HL-60/S4 (cell line): ENCODE measurements at regions not wholly inside any gene's neighbourhood (a gene's known extent, or its start where the extent isn't known, plus 50 kb on each side); places are given as distances from the start of the nearest gene placed in this dataset.
"Not testable (repeated sequence)": the region's sequence is repeated elsewhere in the genome, so short reads cannot be mapped to it uniquely, and the experiment has no call there.

Experiments used
- in situ Hi-C: fragments of 300-500 bp; cut with MboI; formaldehyde crosslinking; loops from 2 replicates; pipeline ENCODE4 v1.14.3; 2022; ENCODE audit warnings: low sequenced_read_pairs

DNA sequence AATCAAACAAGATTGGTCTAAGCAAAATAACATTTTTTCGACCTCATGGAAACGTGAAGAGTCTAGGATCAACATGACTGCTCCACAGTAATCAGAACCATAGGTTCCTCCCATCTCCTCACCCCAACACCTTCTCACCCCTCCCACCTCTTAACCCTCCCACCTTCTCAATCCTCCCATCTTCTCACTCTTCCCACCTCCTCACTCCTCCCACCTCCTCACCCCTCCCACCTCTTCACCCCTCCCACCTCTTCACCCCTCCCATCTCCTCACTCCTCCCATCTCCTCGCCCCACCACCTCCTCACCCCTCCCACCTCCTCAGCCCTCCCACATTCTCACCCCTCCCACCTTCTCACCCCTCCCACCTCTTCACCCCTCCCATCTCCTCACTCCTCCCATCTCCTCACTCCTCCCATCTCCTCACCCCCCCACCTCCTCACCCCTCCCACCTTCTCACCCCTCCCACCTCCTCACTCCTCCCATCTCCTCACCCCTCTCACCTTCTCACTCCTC lies 567.4 kb downstream of the C6orf118 start:
- in situ Hi-C loops, result no loop called here

DNA sequence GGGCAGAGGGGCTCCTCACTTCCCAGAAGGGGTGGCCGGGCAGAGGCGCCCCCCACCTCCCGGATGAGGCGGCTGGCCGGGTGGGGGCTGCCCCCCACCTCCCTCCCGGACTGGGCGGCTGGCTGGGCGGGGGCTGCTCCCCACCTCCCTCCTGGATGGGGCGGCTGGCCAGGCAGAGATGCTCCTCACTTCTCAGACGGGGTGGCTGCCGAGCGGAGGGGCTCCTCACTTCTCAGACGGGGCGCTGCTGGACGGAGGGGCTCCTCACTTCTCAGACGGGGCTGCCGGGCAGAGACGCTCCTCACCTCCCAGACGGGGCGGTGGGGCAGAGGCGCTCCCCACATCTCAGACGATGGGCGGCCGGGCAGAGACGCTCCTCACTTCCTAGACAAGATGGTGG lies 573.3 kb downstream of the C6orf118 start:
- in situ Hi-C loops, result not testable (repeated sequence)

DNA sequence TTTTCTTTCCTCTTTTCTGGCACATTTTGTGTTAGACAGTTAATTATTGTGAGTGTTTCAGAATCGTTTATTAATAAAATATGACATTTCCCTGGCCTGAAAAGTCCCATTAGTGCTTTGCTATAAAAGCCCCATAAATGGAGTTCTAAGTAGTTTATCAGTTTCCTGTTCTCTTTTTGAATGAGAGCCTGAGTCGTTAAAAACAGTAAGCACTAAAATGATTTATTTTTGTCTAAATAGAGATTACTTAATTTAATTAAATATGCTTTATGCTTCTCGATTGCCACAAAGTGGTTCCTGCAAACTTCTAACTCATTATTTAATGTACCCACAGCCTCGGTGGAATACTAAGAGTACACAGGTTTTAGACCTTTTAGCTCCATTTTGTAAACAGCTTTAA lies 577.9 kb downstream of the C6orf118 start:
- in situ Hi-C loops, result no loop called here

DNA sequence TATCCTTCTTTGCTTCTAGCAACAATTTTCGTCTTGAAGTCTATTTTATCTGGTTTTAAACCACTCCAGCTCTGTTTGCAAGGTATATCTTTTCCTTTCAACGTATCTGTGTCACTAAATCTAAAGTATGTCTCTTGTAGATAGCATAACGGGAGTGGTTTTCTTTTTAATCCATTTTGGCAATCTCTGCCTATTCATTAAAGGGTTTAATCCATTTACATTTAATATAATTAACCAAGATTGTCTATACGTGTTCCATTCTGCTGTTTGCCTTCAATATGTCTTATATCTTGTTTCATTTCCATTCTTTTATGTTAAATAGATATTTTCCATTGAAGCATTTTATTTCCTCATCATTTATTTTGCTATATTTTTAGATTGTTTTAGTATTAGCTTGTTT lies 587.9 kb downstream of the C6orf118 start:
- in situ Hi-C loops, result no loop called here

DNA sequence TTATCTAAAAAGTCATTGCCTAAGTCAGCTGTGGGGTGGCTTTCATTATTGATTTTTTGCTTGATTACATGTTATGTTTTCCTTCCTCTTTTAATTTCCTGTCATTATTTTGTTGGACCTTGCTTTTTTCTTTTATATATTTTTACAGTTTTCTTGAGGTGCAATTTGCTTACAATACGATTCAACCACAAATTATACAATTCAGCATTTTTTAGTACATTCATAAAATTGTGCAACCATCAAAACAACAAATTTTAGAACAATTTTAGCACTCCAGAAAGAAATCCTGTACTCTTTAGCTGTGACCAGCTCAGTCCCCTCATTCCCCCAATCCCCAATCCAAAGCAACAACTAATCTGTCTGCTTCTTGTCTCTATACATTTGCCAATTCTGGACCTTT lies 608.9 kb downstream of the C6orf118 start:
- in situ Hi-C loops, result no loop called here

DNA sequence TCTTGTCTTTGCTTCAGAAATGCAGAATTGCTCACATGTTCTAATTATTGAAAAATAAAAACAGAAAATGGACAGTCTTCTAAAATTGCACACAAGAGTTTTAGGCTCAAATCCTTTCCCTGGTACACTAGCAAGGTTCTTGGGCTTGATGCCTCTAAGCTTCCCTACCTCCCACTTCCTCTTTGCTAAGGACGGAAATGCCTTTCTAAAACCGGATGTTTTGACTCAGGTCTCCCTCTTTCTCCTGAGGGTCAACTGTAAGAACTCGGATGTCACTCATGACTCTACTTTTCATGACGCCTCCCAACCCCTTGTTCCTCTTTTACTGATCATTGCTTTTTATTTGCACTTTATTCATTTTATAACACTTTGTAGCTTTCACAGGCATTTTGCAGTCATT lies 613.5 kb downstream of the C6orf118 start:
- in situ Hi-C loops, result no loop called here

DNA sequence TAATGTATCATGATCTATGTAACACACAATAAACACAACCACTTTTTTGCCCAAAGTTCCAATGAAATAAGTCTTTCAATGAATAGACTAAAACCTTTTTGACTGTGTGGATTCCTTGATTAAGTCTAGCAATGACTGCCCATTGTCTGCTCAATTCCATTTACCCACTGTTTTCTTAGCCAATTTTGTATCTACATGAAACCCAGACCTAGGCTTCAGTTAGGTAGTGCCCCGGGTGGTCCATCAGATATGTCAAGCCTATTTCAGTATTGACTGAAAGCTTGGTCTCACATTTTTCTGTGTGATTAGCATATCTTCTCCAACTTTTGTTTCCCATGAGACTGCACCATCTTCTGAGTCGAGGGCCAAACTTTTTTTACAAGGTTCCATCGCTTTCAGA lies 615.0 kb downstream of the C6orf118 start:
- in situ Hi-C loops, result no loop called here

DNA sequence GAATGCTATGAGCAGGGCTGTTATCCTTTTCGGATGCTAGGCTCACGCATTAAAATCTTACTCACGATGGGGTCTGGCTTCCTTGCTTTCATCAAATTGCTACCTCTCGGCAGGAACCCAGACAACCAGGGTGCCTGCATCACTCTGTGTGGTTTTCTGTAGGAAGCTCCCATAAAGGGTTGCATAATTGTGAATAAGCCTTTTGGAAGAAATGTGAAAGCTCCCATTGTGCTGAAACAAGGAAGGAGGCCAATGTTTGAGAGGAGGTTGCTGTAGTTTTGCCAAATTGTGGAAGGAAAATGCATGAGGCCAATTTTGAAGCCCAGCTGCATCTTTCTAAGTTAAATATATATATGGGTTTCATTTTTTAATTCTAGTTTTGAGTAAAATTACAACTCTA lies 615.5 kb downstream of the C6orf118 start:
- in situ Hi-C loops, result no loop called here

DNA sequence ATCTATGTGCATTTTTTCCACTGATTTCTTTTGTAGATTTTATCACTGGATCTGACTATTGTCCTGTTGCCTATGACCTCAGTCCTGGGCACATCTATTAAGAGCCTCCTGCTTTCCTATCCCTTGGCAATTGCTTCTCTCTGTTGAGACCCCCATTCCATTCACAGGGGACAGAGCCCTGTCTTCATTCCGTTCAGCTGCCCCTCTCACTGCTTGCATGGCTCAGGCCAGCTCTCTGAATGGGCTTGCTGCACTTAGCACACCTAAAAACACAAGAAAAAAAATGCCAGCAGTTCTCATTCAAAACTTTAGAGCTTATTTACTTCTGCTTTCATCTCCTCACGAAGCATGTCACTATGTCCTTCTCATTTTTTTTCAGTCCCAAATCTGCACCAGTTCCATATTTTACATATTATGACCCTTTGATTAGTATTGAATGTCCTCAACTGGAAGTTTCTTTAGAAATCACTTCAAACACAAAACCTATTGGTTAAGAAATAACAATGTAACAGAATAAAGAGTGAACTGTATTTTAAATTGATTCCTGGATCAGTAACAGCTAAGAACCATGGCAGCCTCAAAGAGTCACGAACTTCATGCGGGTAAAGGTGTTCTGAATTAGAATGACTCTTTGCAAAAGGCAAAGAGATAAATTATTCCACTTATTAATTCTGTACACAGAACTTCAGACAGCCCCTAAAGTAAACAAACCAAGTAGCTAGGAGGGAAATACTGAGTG lies 616.5 kb downstream of the C6orf118 start:
- in situ Hi-C loops, result no loop called here

DNA sequence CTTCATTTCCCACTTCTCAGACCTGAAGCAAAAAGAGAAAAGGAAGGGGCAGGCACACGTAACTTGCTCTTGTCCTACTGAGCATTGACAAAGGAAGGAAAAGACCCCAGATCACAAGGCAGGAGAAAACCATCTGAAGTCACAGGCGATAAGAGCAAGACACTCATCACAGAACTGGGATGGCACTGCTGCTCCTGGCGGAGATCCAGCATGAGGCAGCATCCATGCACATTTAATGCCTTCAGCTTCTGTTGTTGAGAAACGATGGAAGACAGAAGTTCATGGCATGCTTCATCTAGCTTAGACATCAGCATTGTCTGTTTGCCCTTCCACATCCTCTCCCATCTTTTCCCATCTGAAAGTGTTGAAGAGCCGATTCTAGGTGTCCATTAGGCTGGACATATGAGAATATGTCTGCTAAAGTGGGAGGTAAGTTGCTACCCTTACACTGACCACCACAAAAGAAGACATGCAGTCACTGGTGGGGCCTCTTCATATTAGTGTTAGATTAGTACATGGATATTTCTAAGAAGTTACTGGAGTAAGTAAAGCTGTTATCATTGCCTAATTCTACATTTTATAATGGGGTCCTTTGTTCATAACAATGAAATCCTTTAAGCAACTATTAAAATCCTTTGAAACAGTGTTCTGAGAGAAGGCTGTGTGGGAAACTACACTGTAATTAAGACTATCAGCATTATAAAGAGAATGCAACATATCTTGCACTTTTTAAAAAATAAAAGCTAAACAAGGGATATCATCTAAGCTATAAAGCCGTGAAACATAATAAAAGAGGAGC lies 618.5 kb downstream of the C6orf118 start:
- in situ Hi-C loops, result no loop called here

DNA sequence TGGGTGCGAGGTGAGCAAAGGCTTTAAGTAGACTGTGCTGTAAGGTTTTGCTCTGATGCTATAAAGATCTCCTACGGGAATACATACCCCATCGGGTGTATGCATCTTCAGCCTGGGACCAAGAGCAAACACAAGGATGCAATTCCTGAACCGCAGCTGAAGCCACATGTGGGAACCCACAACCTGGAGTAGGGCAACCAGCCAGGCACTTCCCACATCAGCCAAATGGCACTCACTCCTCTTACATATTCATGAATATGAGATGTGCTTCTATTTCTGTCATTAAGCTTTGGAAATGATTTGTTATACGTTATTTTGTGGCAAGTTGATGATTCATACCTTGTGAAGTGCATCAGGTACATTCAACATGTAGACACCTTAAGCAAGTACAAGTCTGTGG lies 619.2 kb downstream of the C6orf118 start:
- in situ Hi-C loops, result no loop called here

DNA sequence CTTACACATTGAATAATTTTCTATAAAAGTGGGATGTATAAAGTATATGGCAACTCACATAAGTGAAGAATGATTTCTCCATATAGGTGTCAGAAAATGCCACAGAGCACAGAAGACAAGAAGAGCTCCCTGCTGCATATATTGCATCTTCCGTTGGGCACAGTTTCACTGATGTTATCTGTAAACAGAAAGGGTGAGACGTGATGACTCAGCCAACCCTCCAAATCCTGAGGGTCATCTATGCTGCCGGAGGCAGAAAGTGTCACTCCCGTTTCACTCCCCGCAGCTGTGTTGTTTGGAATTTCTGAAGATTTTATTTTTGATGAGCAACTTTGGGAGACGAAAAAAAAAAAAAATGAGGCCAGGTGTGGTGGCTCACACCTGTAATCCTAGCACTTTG lies 644.1 kb downstream of the C6orf118 start:
- in situ Hi-C loops, result no loop called here

DNA sequence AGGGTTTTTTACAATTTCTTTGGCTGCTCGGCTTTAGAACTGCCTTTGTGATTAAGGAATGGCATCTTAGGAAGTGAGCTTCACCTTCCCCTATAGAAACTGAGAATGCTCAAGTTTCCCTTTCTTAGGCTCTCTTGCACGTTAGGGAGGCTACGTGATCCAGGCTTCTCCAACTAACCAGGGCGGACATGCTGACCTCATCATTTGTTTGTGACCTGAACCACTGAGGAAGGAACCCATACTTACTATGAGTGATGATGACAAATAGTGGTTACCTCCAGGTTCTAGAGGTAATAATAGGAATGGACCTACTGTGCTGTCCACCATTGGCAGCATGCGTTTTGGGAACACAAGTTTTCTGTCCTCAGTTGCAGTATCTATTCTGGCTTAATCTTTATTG lies 645.8 kb downstream of the C6orf118 start:
- in situ Hi-C loops, result no loop called here

DNA sequence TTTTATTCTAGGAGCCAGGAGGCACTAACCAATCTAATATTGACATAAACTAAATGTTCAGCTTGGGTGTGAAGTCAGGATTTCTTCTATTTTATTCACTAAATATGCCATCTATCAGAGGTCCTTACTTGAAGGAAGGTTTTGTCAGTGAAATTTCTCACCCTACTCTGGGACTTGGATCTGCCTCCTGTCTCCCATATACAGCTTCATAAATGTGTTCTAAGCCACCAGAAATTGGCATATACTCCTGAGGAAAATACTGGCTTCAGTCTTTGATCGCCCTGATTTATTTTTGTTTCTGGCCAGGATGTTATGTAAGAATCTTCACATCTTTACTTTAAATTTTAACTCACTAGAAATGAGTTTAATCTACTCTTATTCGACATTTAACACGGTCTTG lies 647.7 kb downstream of the C6orf118 start:
- in situ Hi-C loops, result no loop called here

DNA sequence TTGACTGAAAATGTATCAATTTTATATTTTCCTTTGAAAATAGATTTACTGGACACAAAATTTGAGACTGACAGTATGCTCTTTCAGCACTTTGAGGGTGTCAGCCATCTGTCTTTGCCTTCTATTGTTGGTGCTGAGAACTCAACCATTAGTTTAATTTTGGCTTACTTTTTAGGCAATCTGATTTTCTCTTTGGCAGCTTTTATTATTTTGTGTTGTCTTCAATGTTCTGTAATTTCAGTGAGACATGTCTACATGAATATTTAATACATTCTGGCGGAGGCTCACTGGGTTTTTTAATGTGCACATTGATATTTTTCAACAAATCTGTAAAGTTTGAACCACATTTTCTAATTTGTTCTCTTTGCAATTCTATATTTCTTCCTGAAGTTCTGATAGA lies 648.6 kb downstream of the C6orf118 start:
- in situ Hi-C loops, result no loop called here

DNA sequence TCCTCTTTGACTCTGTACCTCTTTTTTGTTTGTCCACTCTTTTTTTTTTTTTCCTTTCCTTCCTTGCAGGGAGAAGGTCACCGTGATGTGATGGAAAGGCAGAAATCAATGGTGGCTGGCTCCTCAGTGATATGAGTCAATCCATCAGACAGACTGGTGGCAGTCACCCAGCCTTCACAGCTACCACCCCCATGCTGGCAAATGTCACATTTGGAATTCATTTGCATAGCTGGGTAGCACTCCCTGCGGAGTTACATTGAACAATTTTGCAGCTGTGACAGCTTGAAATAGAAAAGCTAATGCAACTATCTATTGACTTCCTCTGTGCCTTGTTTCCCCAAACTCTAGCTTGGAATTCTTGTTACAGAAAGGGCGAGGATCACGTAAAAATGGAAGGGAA lies 668.4 kb downstream of the C6orf118 start:
- in situ Hi-C loops, result no loop called here

DNA sequence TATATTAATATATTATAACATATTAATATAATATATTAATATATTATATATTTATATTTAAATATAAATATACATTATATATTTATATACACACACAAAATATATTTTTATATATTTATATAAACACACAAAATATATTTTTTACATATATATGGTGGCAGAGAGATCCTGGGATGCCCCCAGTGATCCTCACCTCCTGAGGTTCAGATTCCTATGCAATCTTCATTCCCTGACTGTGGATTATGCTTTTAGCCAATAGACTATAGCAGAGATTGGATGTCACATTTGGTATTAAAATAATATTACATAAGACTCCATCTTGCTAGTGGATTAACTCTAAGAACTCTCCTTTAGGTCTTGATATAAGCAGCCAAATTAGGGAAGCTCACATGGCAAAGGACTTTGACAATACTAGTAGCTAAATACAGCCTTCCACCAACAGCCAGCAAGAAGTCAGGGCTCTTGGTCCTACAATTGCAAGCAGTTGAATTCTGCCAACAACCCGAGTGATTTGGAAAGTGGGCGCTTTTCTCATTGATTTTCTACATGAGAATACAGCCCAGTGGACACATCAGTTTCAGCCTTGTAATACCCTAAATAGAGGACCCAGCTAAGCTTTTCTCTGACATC lies 681.0 kb downstream of the C6orf118 start:
- in situ Hi-C loops, result no loop called here

DNA sequence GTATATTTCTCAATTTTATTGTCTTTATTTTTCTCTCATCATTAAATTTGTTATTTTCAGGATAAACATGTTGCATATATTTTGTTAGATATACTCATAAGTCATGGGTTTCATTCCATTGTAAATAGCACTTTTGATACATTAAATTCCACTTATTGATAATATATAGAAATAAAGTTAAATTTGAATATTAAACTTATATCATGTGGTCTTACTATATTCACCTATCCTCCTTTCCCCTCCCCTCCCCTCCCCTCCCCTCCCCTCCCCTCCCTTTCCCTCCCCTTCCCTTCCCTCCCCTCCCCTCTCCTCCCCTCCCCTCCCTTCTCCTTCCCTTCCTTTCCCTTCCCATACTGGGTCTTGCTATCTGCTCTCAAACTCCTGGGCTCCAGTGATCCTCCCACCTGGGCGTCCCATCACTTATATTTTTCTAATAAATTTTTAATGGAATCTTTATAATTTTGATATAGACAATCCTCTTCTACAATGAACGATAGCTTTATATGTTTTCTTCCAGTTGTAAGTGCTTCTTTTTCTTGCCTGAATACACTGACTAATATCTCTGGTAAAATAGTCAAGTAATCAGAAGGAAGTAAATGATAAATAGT lies 692.4 kb downstream of the C6orf118 start:
- in situ Hi-C loops, result no loop called here

DNA sequence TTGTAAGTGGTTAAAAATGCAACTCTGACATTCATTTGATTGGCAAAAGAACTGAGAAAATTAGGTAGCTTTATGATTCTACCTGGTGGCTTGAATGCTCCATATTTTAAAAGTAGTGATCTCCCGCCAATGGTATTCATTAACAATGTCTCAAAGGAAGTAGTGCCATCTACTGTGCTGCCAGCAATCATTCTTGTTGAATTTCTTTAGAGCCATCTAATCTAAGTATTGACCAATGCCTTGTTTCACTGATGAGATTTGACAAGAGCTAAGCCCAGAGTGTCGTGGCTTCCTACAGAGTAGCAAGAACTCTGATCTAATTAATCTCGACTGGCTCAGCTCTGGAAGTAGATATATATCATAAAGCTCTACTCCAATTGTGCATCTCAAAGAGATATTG lies 696.7 kb downstream of the C6orf118 start:
- in situ Hi-C loops, result no loop called here

DNA sequence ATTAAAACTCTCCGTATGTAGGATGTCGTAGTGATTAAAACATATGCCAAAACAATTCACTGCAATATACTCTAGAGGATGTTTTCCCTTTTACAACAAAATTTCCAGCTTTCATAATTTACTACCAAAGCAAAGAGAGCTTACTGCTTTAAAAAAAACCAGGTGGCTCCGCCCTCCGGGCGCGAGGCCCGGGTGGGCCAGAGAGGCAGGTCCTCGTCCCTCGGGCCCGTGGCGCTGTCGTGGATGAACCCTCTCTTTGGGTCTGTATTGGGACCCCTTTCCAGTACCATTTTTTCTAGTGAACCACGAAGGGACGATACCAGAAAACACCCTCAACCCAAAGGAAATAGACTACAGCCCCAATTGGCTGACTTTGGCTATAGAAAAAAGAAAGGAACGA lies 698.5 kb downstream of the C6orf118 start:
- in situ Hi-C loops, result not testable (repeated sequence)

DNA sequence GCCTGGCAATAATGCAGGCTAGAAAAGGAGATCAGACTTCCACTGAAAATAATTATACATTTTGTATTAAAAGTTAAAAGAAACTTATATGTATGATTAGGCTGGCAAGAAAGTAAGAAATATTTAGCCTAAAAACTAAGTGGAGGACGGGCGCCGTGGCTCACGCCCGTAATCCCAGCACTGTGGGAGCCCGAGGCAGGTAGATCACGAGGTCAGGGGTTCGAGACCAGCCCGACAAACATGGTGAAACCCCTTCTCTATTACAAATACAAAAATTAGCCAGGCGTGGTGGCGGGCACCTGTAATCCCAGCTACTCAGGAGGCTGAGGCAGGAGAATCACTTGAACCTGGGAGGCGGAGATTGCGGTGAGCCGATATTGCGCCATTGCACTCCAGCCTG lies 707.0 kb downstream of the C6orf118 start:
- in situ Hi-C loops, result not testable (repeated sequence)
